Neural progenitor cell (in vitro differentiated cells): ENCODE measurements at regions not wholly inside any gene's neighbourhood (a gene's known extent, or its start where the extent isn't known, plus 50 kb on each side); places are given as distances from the start of the nearest gene placed in this dataset.
"Not testable (repeated sequence)": the region's sequence is repeated elsewhere in the genome, so short reads cannot be mapped to it uniquely, and the experiment has no call there.

Experiments
- EZH2 ChIP-seq: fragments of 200-600 bp; sonication (generic); IDR thresholded peaks from 2 replicates; pipeline ENCODE4 v1.6.1; 2017; ENCODE audit warnings: antibody characterized with exemption, mild to moderate bottlenecking, moderate library complexity
- TF ChIP-seq, protein P1 (sequence below): fragments of 200-600 bp; sonication (generic); IDR thresholded peaks from 2 replicates; pipeline ENCODE4 v1.5.1; 2017; ENCODE audit warnings: antibody characterized with exemption, mild to moderate bottlenecking

DNA sequence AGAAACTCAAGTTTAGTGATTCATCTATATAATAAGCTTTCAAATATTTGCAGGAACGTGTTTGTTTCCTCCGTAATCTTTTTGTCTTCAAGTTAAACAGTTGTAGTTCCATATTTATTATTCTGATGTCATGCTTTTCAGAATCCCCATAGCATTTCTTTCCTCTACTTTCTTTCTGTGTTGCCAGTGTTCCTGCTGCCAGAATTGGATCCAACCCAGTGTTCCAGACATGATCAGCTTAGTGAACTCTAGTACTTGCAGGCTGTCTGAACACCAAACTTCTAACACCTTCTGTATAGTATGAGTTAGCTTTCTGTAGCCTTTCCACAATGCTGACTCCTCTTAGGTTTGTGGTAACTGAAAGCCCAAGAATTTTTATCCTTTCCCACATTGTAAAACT is 340.2 kb upstream of the FRG2C start:
- TF ChIP-seq, protein P1, sequence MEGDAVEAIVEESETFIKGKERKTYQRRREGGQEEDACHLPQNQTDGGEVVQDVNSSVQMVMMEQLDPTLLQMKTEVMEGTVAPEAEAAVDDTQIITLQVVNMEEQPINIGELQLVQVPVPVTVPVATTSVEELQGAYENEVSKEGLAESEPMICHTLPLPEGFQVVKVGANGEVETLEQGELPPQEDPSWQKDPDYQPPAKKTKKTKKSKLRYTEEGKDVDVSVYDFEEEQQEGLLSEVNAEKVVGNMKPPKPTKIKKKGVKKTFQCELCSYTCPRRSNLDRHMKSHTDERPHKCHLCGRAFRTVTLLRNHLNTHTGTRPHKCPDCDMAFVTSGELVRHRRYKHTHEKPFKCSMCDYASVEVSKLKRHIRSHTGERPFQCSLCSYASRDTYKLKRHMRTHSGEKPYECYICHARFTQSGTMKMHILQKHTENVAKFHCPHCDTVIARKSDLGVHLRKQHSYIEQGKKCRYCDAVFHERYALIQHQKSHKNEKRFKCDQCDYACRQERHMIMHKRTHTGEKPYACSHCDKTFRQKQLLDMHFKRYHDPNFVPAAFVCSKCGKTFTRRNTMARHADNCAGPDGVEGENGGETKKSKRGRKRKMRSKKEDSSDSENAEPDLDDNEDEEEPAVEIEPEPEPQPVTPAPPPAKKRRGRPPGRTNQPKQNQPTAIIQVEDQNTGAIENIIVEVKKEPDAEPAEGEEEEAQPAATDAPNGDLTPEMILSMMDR, result not testable (repeated sequence)
- not testable (repeated sequence) for TF ChIP-seq EZH2
